22Rv1 (cell line): ENCODE measurements at regions not wholly inside any gene's neighbourhood (a gene's known extent, or its start where the extent isn't known, plus 50 kb on each side); places are given as distances from the start of the nearest gene placed in this dataset.
"Not testable (repeated sequence)": the region's sequence is repeated elsewhere in the genome, so short reads cannot be mapped to it uniquely, and the experiment has no call there.

Experiments
- H3K27ac ChIP-seq: fragments of 450-650 bp; 2 replicates; pipeline ENCODE4 v1.5.1; 2017
- ZFX ChIP-seq: fragments of 450-650 bp; IDR thresholded peaks from 2 replicates; pipeline ENCODE4 v1.6.1; 2017; ENCODE audit warnings: antibody characterized with exemption, borderline replicate concordance
- TF ChIP-seq, protein P1 (sequence below): fragments of 450-650 bp; IDR thresholded peaks from 2 replicates; pipeline ENCODE4 v1.5.1; 2017; ENCODE audit warnings: mild to moderate bottlenecking

DNA sequence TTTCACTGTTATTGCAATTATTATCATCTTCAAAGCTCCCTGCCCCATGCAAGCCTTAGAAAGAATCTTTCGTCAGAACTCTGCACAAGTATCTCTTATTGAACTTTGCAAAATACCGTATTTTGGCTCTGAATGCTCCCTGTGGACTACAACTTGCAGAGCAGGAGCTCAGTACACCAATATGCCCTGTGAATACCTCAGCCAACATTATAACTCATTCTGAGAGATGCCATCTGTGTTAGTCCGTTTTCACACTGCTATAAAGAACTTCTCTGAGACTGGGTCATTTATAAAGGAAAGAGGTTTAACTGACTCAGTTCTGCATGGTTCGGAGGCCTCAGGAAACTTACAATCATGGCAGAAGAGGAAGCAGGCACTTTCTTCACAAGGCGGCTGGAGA is 87.2 kb upstream of the XYLT1 start:
- TF ChIP-seq, protein P1, sequence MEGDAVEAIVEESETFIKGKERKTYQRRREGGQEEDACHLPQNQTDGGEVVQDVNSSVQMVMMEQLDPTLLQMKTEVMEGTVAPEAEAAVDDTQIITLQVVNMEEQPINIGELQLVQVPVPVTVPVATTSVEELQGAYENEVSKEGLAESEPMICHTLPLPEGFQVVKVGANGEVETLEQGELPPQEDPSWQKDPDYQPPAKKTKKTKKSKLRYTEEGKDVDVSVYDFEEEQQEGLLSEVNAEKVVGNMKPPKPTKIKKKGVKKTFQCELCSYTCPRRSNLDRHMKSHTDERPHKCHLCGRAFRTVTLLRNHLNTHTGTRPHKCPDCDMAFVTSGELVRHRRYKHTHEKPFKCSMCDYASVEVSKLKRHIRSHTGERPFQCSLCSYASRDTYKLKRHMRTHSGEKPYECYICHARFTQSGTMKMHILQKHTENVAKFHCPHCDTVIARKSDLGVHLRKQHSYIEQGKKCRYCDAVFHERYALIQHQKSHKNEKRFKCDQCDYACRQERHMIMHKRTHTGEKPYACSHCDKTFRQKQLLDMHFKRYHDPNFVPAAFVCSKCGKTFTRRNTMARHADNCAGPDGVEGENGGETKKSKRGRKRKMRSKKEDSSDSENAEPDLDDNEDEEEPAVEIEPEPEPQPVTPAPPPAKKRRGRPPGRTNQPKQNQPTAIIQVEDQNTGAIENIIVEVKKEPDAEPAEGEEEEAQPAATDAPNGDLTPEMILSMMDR = no peak
- no peak for TF ChIP-seq ZFX
- no peak overlapping the region for H3K27ac ChIP-seq

DNA sequence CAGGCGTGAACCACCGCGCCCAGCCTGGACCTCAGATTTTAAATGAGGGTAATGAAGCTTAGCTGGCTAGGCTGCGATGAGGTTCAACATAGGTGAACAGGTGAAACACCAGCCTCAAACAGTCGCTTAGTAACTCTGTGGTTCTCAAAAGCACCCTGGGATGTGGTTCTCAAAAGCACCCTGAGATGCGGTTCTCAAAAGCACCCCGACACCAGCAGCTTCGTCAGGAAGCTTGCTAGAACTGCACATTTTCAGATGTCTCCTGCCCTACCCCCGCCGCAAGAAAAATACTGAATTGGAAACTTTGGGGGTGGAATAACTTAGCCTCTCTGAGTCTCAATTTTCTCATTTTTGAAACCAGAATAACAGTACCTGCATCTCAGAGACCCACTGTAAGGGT is 86.7 kb upstream of the XYLT1 start:
- TF ChIP-seq, protein P1 = no peak
- TF ChIP-seq ZFX = no peak
- no peak overlapping the region for H3K27ac ChIP-seq

DNA sequence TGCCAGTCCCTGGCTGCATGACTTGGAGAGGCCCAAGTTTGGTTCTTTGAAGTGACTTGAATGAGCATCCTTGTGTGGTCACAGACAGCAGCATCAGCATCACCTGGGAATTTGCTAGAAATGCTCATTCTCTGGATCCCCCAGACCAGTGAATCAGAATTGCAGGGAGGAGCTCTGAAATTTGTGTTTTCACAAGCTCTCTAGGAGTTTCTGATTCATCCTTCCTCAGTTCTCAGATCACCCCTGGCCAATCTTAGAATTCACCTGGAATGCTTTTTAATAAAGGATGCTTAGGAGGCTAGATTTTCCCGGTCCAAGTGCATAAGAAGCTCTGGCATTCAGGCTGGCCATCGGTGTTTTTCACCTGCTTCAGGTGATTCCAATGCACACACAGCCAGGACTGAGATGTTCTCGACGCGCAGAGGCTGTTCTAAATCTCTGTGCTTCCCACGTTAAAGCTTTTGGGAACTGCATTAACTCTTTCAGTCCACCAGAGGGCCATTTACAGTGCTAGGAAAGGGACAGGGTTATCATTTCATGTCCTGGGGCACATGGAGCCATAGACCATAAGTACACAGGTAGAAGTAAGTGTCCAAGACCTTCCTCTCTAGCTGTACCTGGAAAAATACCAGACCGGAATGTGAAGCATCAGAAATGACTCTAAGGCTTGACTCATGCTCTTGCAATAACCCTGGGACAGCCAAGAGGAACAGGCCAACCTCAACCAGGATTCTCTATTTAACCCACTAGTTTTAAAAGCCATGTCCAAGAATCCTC is 85.7 kb upstream of the XYLT1 start:
- TF ChIP-seq, protein P1 = peak; percentile 70
- TF ChIP-seq ZFX = no peak
- no peak overlapping the region for H3K27ac ChIP-seq

DNA sequence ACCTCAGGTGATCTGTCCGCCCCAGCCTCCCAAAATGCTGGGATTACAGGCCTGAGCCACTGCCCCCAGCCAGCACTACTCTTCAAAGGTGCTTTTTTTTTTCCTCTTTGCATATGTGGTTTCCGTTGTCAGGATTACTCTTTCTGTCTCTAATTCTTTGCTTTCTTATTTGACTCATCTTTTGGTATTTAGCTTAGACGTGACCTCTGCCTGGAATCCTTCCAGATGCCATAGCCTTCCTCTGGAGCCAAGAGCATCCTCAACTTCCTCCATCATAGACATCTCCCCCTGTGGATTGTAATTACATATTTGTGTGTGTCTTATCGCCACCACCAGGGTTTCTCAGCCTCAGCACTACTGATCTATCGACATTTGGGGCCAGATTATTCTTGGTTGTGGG is 84.4 kb upstream of the XYLT1 start:
- TF ChIP-seq, protein P1 = no peak
- no peak for TF ChIP-seq ZFX
- H3K27ac ChIP-seq = no peak overlapping the region

DNA sequence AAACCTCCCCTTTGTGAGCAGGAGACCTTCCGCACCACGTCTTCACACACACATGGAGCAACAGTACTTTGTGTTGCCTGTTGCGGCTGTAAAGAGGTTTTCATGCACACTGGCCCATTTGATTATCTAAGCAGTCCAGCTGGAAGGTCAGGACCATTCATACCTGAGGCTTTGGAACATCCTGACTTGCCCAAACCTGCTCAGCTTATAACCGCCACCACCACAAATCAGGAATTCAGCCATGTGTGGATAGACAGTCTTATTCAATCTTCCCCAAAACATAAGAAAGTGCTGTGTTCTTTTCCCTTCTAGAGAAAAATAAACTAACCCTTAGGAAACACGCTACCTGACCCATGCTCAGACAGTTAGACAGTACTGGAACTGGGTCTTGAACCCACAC is 81.6 kb upstream of the XYLT1 start:
- no peak overlapping the region for H3K27ac ChIP-seq
- TF ChIP-seq, protein P1 = no peak
- TF ChIP-seq ZFX = no peak

DNA sequence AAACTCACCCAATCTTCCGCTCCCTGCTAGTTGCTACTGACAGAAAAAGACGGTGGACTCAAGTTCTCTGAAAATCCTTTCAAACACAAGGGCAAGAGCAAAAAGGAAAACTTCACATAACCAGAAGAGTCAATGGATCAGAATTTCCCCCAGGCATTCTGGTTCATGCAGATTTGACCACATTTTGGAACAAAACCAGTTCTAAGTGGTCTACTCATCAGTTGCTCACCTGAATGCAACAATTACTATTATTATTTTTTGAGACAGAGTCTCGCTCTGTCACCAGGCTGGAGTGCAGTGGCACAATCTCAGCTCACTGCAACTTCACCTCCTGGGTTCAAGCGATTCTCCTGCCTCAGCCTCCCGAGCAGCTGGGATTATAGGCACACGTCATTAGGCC is 80.9 kb upstream of the XYLT1 start:
- not testable (repeated sequence) for H3K27ac ChIP-seq

DNA sequence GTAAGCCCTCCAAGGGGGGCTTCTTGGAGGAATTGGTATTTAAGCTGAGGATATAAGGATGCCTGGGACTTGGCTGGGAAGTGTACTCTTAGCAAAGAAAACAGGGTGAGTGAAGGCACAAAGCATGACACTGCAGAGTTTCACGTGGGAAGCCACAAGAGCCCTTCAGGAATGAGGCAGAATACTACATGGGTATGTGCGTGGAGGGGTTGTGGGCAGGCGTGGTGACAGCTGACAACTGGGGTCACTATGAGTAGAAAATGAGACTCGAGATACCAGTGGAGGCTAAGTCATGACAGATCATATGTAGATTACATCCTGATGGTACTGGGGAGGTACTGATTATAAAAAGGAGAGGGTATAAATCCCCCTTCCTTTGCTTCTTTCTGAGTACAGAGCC is 78.1 kb upstream of the XYLT1 start:
- no peak overlapping the region for H3K27ac ChIP-seq
- TF ChIP-seq, protein P1 = no peak
- TF ChIP-seq ZFX = no peak

DNA sequence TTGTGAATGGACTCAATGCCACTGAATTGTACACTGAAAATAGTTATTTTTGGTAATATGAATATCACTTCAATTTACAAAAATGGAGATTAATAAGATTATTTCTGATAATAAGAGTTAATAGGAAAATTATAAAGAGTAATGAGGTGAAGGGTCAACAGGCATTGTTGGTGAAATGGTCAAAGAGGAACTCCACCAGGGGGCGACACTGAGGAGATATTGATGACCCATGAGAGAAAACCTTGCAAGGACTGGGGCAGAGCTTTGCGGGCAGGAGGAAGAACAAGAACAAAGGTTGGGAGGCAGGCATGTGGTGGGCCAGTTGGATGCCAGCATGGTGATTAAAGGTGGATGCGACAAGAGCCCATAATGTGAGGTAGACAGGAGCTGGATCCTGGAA is 74.0 kb upstream of the XYLT1 start:
- no peak overlapping the region for H3K27ac ChIP-seq
- TF ChIP-seq ZFX = no peak
- TF ChIP-seq, protein P1 = peak; percentile 57
